Liver (tissue), 8 donors: ENCODE measurements at regions not wholly inside any gene's neighbourhood (a gene's known extent, or its start where the extent isn't known, plus 50 kb on each side); places are given as distances from the start of the nearest gene placed in this dataset.
A peak's percentile ranks its signal among the peaks of the same experiment; 100 is the strongest.
"Not testable (repeated sequence)": the region's sequence is repeated elsewhere in the genome, so short reads cannot be mapped to it uniquely, and the experiment has no call there.

Experiments used
- DNase-seq: peaks from one replicate; pipeline ENCODE4 v3.0.0-alpha.2; 2017; ENCODE audit warnings: low spot score
- H3K27ac ChIP-seq, 2 donors: one replicate each; pipeline ENCODE4 v1.7.0; 2013; ENCODE audit warnings: inconsistent platforms in 2 of 2, low read length in 2 of 2, control low read depth in 1 of 2, low read depth in 1 of 2, mild to moderate bottlenecking in 1 of 2
- H3K27me3 ChIP-seq, 4 donors: one replicate each; pipeline versions ENCODE4 v1.6.1 to v1.7.0; 2013; ENCODE audit warnings: low read length in 3 of 4, inconsistent platforms in 1 of 4, mild to moderate bottlenecking in 1 of 4, moderate library complexity in 1 of 4; ENCODE audit not compliant: control insufficient read depth in 4 of 4, insufficient read depth in 4 of 4
- H3K36me3 ChIP-seq, 4 donors: one replicate each; pipeline versions ENCODE4 v1.6.1 to v1.7.0; 2013; ENCODE audit warnings: low read length in 3 of 4, mild to moderate bottlenecking in 3 of 4, low read depth in 1 of 4, moderate library complexity in 1 of 4; ENCODE audit not compliant: control insufficient read depth in 4 of 4, insufficient read depth in 3 of 4
- H3K4me1 ChIP-seq, 4 donors: one replicate each; pipeline versions ENCODE4 v1.6.1 to v1.7.0; 2013; ENCODE audit warnings: low read length in 3 of 4, mild to moderate bottlenecking in 3 of 4, moderate library complexity in 1 of 4; ENCODE audit not compliant: control insufficient read depth in 4 of 4, insufficient read depth in 4 of 4
- H3K4me3 ChIP-seq, 3 donors: one replicate each; pipeline versions ENCODE4 v1.6.1 to v1.7.0; 2013; ENCODE audit warnings: low read length in 3 of 3, control low read depth in 1 of 3, low read depth in 1 of 3, mild to moderate bottlenecking in 1 of 3
- H3K9ac ChIP-seq, 2 donors: one replicate each; pipeline ENCODE4 v1.7.0; 2013; ENCODE audit warnings: low read length in 2 of 2, mild to moderate bottlenecking in 2 of 2, moderate library complexity in 2 of 2, control low read depth in 1 of 2, low read depth in 1 of 2
- H3K9me3 ChIP-seq, 4 donors: one replicate each; pipeline versions ENCODE4 v1.6.1 to v1.7.0; 2013; ENCODE audit warnings: low read length in 3 of 4; ENCODE audit not compliant: control insufficient read depth in 4 of 4
- ATF3 ChIP-seq: IDR thresholded peaks from 2 replicates; pipeline ENCODE4 v1.6.1; 2016; ENCODE audit warnings: antibody characterized with exemption
- CTCF ChIP-seq: fragments of 150-350 bp; IDR thresholded peaks from 2 replicates; pipeline ENCODE4 v1.5.1; 2017; ENCODE audit warnings: improper control_type of control experiment, low read depth, low read length; ENCODE audit not compliant: missing input control
- EGR1 ChIP-seq, 2 donors: IDR thresholded peaks; 2 replicates each; pipeline ENCODE4 v1.6.1; 2016 to 2018; ENCODE audit warnings: antibody characterized with exemption in 2 of 2, low read depth in 2 of 2
- FOXA1 ChIP-seq: IDR thresholded peaks from 2 replicates; pipeline ENCODE4 v1.6.1; 2016; ENCODE audit warnings: antibody characterized with exemption
- FOXA2 ChIP-seq: IDR thresholded peaks from 2 replicates; pipeline ENCODE4 v1.6.1; 2016; ENCODE audit warnings: antibody characterized with exemption
- GABPA ChIP-seq, 2 donors: IDR thresholded peaks in 1 of 2; conservative IDR thresholded peaks in 1 of 2; 2 replicates each; pipeline ENCODE4 v1.6.1; 2016; ENCODE audit warnings: antibody characterized with exemption in 2 of 2, mild to moderate bottlenecking in 1 of 2, moderate library complexity in 1 of 2
- HNF4A ChIP-seq, 2 donors: conservative IDR thresholded peaks; 2 replicates each; pipeline ENCODE4 v1.6.1; 2016; ENCODE audit warnings: antibody characterized with exemption in 2 of 2, mild to moderate bottlenecking in 2 of 2
- HNF4G ChIP-seq: IDR thresholded peaks from 2 replicates; pipeline ENCODE4 v1.6.1; 2016; ENCODE audit warnings: antibody characterized with exemption
- JUND ChIP-seq, 2 donors: IDR thresholded peaks; 2 replicates each; pipeline ENCODE4 v1.6.1; 2016; ENCODE audit warnings: antibody characterized with exemption in 2 of 2
- MAX ChIP-seq: IDR thresholded peaks from 2 replicates; pipeline ENCODE4 v1.6.1; 2016; ENCODE audit warnings: antibody characterized with exemption
- NR2F2 ChIP-seq: IDR thresholded peaks from 2 replicates; pipeline ENCODE4 v1.6.1; 2016; ENCODE audit warnings: antibody characterized with exemption
- RAD21 ChIP-seq, 2 donors: IDR thresholded peaks; 2 replicates each; pipeline ENCODE4 v1.6.1; 2016; ENCODE audit warnings: antibody characterized with exemption in 2 of 2, mild to moderate bottlenecking in 2 of 2
- REST ChIP-seq: IDR thresholded peaks from 2 replicates; pipeline ENCODE4 v1.6.1; 2016; ENCODE audit warnings: antibody characterized with exemption, mild to moderate bottlenecking
- RXRA ChIP-seq, 2 donors: IDR thresholded peaks; 2 replicates each; pipeline ENCODE4 v1.6.1; 2017 to 2018; ENCODE audit warnings: antibody characterized with exemption in 2 of 2, mild to moderate bottlenecking in 1 of 2
- SP1 ChIP-seq: IDR thresholded peaks from 2 replicates; pipeline ENCODE4 v1.6.1; 2018; ENCODE audit warnings: antibody characterized with exemption, mild to moderate bottlenecking
- TAF1 ChIP-seq: conservative IDR thresholded peaks from 2 replicates; pipeline ENCODE4 v1.6.1; 2016; ENCODE audit warnings: antibody characterized with exemption, mild to moderate bottlenecking
- YY1 ChIP-seq: IDR thresholded peaks from 2 replicates; pipeline ENCODE4 v1.6.1; 2016; ENCODE audit warnings: antibody characterized with exemption, mild to moderate bottlenecking
- WGBS: extraction: QIAGEN DNeasy Blood & Tissue Kit; methylation state at CpG from one replicate; pipeline ENCODE4 v1.1.7; 2013; 5-methylcytosine and 5-hydroxymethylcytosine counted together
- donor health status: healthy.
- donor health status: healthy.
- donor health status: healthy.
- donor health status: healthy.
- donor health status: healthy.

GRCh38 chr21:15638856-15639549 lies 90.8 kb upstream of the USP25 start (continued):
- no peak for TF ChIP-seq EGR1 (IDR thresholded peaks at IDR 0.05; ENCODE audit: low read depth in 2 of 2)
- peak; percentile 40 for TF ChIP-seq YY1

- DNase-seq, H3K36me3 ChIP-seq, H3K9ac ChIP-seq, H3K9me3 ChIP-seq, H3K4me3 ChIP-seq, H3K4me1 ChIP-seq, H3K27ac ChIP-seq, H3K27me3 ChIP-seq: not testable (repeated sequence)
- WGBS, result 94% methylated on average over 3 of the region's 3 CpGs
Measured at GRCh38 chr21:15640113-15640512, 89.7 kb upstream of the USP25 start.

- DNase-seq, result no peak
- H3K27me3 ChIP-seq, result no peaks in the 10 kb centered on the region
- H3K36me3 ChIP-seq, result no peaks in the 10 kb centered on the region
- TF ChIP-seq REST (no peak), MAX (no peak), RAD21 (IDR thresholded peaks at IDR 0.05) (no peak)
- no peak overlapping the region for H3K4me3 ChIP-seq
- no peaks in the 10 kb centered on the region for H3K9me3 ChIP-seq
- no peak overlapping the region for H3K9ac ChIP-seq
- WGBS, result 93% methylated on average over 3 of the region's 3 CpGs
- no peak overlapping the region for H3K27ac ChIP-seq
- H3K4me1 ChIP-seq, result no peaks in the 10 kb centered on the region
Measured at GRCh38 chr21:15644489-15644888, 85.3 kb upstream of the USP25 start.

GRCh38 chr21:15645830-15646229 lies 84.0 kb upstream of the USP25 start:
- no peak overlapping the region for H3K4me3 ChIP-seq
- no peaks in the 10 kb centered on the region for H3K36me3 ChIP-seq
- H3K4me1 ChIP-seq, result no peaks in the 10 kb centered on the region
- no peak for DNase-seq
- no peaks in the 10 kb centered on the region for H3K27me3 ChIP-seq
- 92% methylated on average over 4 of the region's 4 CpGs for WGBS
- no peak overlapping the region for H3K27ac ChIP-seq
- no peak overlapping the region for H3K9ac ChIP-seq
- no peaks in the 10 kb centered on the region for H3K9me3 ChIP-seq
- no peak for TF ChIP-seq HNF4A (conservative IDR thresholded peaks at IDR 0.05)
- no peak for TF ChIP-seq TAF1
- TF ChIP-seq YY1, result no peak
- TF ChIP-seq EGR1 (IDR thresholded peaks at IDR 0.05; ENCODE audit: low read depth in 2 of 2), result no peak
- TF ChIP-seq GABPA (IDR thresholded peaks at IDR 0.05 in 1 of 2, conservative IDR thresholded peaks at IDR 0.05 in 1 of 2), result no peak
- no peak for TF ChIP-seq JUND (IDR thresholded peaks at IDR 0.05)
- TF ChIP-seq RXRA (IDR thresholded peaks at IDR 0.05), result no peak
- no peak for TF ChIP-seq SP1
- no peak for TF ChIP-seq CTCF
- no peak for TF ChIP-seq HNF4G
- no peak for TF ChIP-seq ATF3
- no peak for TF ChIP-seq FOXA1
- no peak for TF ChIP-seq MAX
- TF ChIP-seq RAD21 (IDR thresholded peaks at IDR 0.05), result no peak
- TF ChIP-seq NR2F2, result no peak
- no peak for TF ChIP-seq REST
- no peak for TF ChIP-seq FOXA2
